GM18858 (cell line): ENCODE measurements at regions not wholly inside any gene's neighbourhood (a gene's known extent, or its start where the extent isn't known, plus 50 kb on each side); places are given as distances from the start of the nearest gene placed in this dataset.
"Not testable (repeated sequence)": the region's sequence is repeated elsewhere in the genome, so short reads cannot be mapped to it uniquely, and the experiment has no call there.

Experiments
- ATAC-seq: cut with Tn5 transposase; IDR thresholded peaks from one replicate; pipeline ENCODE4 v1.9.1; 2021; ENCODE audit not compliant: unreplicated experiment

- ATAC-seq = not testable (repeated sequence)
Measured at GRCh38 chr10:65053831-65054351, 1532.7 kb downstream of the REEP3 start.

- ATAC-seq = not testable (repeated sequence)
Measured at GRCh38 chr10:65054701-65055100, 1533.5 kb downstream of the REEP3 start.

GRCh38 chr10:65065278-65065677 lies 1544.1 kb downstream of the REEP3 start:
- ATAC-seq = no peak

- no peak for ATAC-seq
Measured at GRCh38 chr10:65083222-65083621, 1562.0 kb downstream of the REEP3 start.

- ATAC-seq = no peak
Measured at GRCh38 chr10:65090991-65091390, 1569.8 kb downstream of the REEP3 start.

- no peak for ATAC-seq
Measured at GRCh38 chr10:65100146-65100545, 1578.9 kb downstream of the REEP3 start.

- not testable (repeated sequence) for ATAC-seq
Measured at GRCh38 chr10:65100881-65101280, 1579.7 kb downstream of the REEP3 start.

- no peak for ATAC-seq
Measured at GRCh38 chr10:65110009-65110408, 1588.8 kb downstream of the REEP3 start.

GRCh38 chr10:65111059-65111458 lies 1589.9 kb downstream of the REEP3 start:
- not testable (repeated sequence) for ATAC-seq

GRCh38 chr10:65112573-65112972 lies 1591.4 kb downstream of the REEP3 start:
- ATAC-seq = no peak

GRCh38 chr10:65123120-65123519 lies 1601.9 kb downstream of the REEP3 start:
- no peak for ATAC-seq

GRCh38 chr10:65125212-65125611 lies 1604.0 kb downstream of the REEP3 start:
- ATAC-seq = no peak

- ATAC-seq = no peak
Measured at GRCh38 chr10:65126288-65126687, 1605.1 kb downstream of the REEP3 start.

GRCh38 chr10:65128277-65128676 lies 1607.1 kb downstream of the REEP3 start:
- no peak for ATAC-seq

GRCh38 chr10:65130162-65130758 lies 1609.1 kb downstream of the REEP3 start:
- no peak for ATAC-seq

GRCh38 chr10:65133652-65134051 lies 1612.5 kb downstream of the REEP3 start:
- no peak for ATAC-seq

GRCh38 chr10:65135508-65135907 lies 1614.3 kb downstream of the REEP3 start:
- no peak for ATAC-seq

GRCh38 chr10:65142641-65143435 lies 1621.6 kb downstream of the REEP3 start:
- ATAC-seq = no peak

GRCh38 chr10:65143723-65144122 lies 1622.5 kb downstream of the REEP3 start:
- ATAC-seq = no peak

- no peak for ATAC-seq
Measured at GRCh38 chr10:65149878-65150277, 1628.7 kb downstream of the REEP3 start.

GRCh38 chr10:65166272-65166671 lies 1645.1 kb downstream of the REEP3 start:
- no peak for ATAC-seq

GRCh38 chr10:65172249-65172648 lies 1651.0 kb downstream of the REEP3 start:
- ATAC-seq = no peak
